ENCODE measurements at regions not wholly inside any gene's neighbourhood (a gene's known extent, or its start where the extent isn't known, plus 50 kb on each side); places are given as distances from the start of the nearest gene placed in this dataset.

DNA sequence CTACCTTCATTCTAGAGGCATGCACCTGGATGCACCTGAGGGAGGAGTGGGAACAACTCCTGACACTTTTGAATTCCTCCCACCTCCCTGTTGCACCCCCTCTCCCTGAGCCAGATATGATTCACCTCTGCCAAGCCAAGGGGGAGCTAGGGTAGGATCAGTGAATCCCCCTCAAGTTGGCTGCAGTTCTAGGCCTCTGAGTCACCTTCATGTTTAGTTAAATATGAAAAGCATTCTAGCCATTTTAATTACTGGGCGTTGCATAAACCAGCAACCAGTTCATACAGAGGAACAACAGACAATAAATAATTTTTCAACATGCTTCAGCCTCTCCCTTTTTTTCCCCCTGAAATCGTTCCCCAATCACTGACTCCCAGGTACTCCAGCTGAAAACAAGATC, 1440.2 kb downstream of the ADGRL3 start:
- Mint-ChIP-seq H3K27me3 (peaks cover 19% of the 10 kb centered on the region), H3K36me3 (ENCODE audit: insufficient read depth) (no peaks in the 10 kb centered on the region), H3K9me3 (ENCODE audit: low read depth) (no peaks in the 10 kb centered on the region), H3K27ac (no peak overlapping the region), H3K4me1 (ENCODE audit: low read depth) (peaks cover 1% of the 10 kb centered on the region), H3K4me3 (ENCODE audit: low read depth) (no peak overlapping the region)
- TF ChIP-seq, protein P1, sequence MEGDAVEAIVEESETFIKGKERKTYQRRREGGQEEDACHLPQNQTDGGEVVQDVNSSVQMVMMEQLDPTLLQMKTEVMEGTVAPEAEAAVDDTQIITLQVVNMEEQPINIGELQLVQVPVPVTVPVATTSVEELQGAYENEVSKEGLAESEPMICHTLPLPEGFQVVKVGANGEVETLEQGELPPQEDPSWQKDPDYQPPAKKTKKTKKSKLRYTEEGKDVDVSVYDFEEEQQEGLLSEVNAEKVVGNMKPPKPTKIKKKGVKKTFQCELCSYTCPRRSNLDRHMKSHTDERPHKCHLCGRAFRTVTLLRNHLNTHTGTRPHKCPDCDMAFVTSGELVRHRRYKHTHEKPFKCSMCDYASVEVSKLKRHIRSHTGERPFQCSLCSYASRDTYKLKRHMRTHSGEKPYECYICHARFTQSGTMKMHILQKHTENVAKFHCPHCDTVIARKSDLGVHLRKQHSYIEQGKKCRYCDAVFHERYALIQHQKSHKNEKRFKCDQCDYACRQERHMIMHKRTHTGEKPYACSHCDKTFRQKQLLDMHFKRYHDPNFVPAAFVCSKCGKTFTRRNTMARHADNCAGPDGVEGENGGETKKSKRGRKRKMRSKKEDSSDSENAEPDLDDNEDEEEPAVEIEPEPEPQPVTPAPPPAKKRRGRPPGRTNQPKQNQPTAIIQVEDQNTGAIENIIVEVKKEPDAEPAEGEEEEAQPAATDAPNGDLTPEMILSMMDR (IDR thresholded peaks at IDR 0.05; ENCODE audit: unreplicated experiment), result no peak
- no peak for DNase-seq (ENCODE audit: low spot score, unreplicated experiment)

- no peak for DNase-seq (ENCODE audit: low spot score, unreplicated experiment)
- Mint-ChIP-seq H3K4me1 (ENCODE audit: low read depth) (no peaks in the 10 kb centered on the region), H3K27ac (no peak overlapping the region), H3K9me3 (ENCODE audit: low read depth) (peaks cover 9% of the 10 kb centered on the region), H3K27me3 (peaks cover 7% of the 10 kb centered on the region), H3K36me3 (ENCODE audit: insufficient read depth) (no peaks in the 10 kb centered on the region), H3K4me3 (ENCODE audit: low read depth) (no peak overlapping the region)
- TF ChIP-seq, protein P1 (IDR thresholded peaks at IDR 0.05; ENCODE audit: unreplicated experiment), result no peak
Observed at GRCh38 chr4:62627671-62628070, 1427.5 kb downstream of the ADGRL3 start.

- H3K27me3 Mint-ChIP-seq, result peaks cover 7% of the 10 kb centered on the region
- TF ChIP-seq, protein P1 (IDR thresholded peaks at IDR 0.05; ENCODE audit: unreplicated experiment), result no peak
- no peak overlapping the region for H3K27ac Mint-ChIP-seq
- no peaks in the 10 kb centered on the region for H3K4me1 Mint-ChIP-seq (ENCODE audit: low read depth)
- no peaks in the 10 kb centered on the region for H3K36me3 Mint-ChIP-seq (ENCODE audit: insufficient read depth)
- H3K4me3 Mint-ChIP-seq (ENCODE audit: low read depth), result no peak overlapping the region
- H3K9me3 Mint-ChIP-seq (ENCODE audit: low read depth), result peaks cover 6% of the 10 kb centered on the region
- DNase-seq (ENCODE audit: low spot score, unreplicated experiment), result no peak
Observed at GRCh38 chr4:62627141-62627540, 1427.0 kb downstream of the ADGRL3 start.

DNA sequence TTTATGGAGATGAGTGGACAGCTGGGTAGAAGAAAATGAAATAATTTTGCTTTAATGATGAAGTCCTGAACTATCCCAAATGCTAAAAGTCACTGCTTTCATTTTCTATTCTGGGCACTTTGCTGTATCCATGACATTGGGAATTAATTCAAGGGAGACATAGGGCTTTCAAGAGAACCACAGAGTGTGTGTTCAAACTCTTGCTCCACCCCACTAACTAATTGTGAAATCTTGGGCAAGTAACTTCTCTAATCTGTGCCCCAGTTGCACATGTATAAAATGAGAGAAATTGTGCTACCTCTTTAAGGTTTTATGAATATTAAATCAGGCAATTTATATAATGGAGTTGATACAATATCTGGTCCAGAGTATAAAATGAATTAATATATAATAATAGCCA, 1422.0 kb downstream of the ADGRL3 start:
- Mint-ChIP-seq H3K27ac (no peak overlapping the region), H3K27me3 (peaks cover 7% of the 10 kb centered on the region), H3K36me3 (ENCODE audit: insufficient read depth) (no peaks in the 10 kb centered on the region), H3K9me3 (ENCODE audit: low read depth) (no peaks in the 10 kb centered on the region), H3K4me1 (ENCODE audit: low read depth) (no peaks in the 10 kb centered on the region), H3K4me3 (ENCODE audit: low read depth) (no peak overlapping the region)
- no peak for DNase-seq (ENCODE audit: low spot score, unreplicated experiment)
- TF ChIP-seq, protein P1 (IDR thresholded peaks at IDR 0.05; ENCODE audit: unreplicated experiment), result no peak

DNA sequence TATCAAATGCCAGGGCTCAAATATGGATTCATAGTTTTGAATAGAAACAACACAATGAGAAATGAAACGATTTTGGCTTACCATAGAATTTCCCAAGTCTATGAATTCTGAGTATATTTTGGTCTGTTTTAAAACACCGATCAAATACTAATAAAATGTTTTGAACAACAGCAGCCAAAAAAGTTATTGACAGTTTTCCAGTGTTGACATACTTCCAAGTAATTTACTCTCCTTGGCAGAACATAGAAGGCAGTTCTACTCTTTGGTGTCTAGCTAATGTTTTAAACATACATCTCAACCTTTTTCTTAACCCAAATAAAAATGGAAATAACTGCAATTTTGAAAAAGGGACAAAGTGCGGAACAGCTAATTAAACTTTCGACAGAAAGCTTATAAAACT, 1419.8 kb downstream of the ADGRL3 start:
- no peaks in the 10 kb centered on the region for H3K36me3 Mint-ChIP-seq (ENCODE audit: insufficient read depth)
- H3K4me3 Mint-ChIP-seq (ENCODE audit: low read depth), result no peak overlapping the region
- TF ChIP-seq, protein P1 (IDR thresholded peaks at IDR 0.05; ENCODE audit: unreplicated experiment), result no peak
- no peak overlapping the region for H3K27ac Mint-ChIP-seq
- peaks cover 5% of the 10 kb centered on the region for H3K27me3 Mint-ChIP-seq
- H3K9me3 Mint-ChIP-seq (ENCODE audit: low read depth), result no peaks in the 10 kb centered on the region
- H3K4me1 Mint-ChIP-seq (ENCODE audit: low read depth), result no peaks in the 10 kb centered on the region
- DNase-seq (ENCODE audit: low spot score, unreplicated experiment), result no peak
